H9 (cell line): ENCODE measurements at regions not wholly inside any gene's neighbourhood (a gene's known extent, or its start where the extent isn't known, plus 50 kb on each side); places are given as distances from the start of the nearest gene placed in this dataset.

ENCODE experiments used
- DNase-seq: peaks from one replicate; pipeline ENCODE4 v3.0.0-alpha.2; 2017
- H2AFZ ChIP-seq: one replicate; pipeline ENCODE4 v1.6.1; 2013; ENCODE audit warnings: mild to moderate bottlenecking, low read length, control low read depth, moderate library complexity
- H2AK5ac ChIP-seq: 2 replicates; pipeline ENCODE4 v1.6.1; 2013; ENCODE audit warnings: low read length, control low read depth, mixed read lengths; ENCODE audit not compliant: insufficient read length
- H2BK120ac ChIP-seq: one replicate; pipeline ENCODE4 v1.6.1; 2013; ENCODE audit warnings: low read depth, mild to moderate bottlenecking, low read length, control low read depth, inconsistent platforms; ENCODE audit not compliant: poor library complexity, severe bottlenecking
- H2BK12ac ChIP-seq: 2 replicates; pipeline ENCODE4 v1.6.1; 2013; ENCODE audit warnings: low read length, control low read depth, mixed read lengths, low read depth; ENCODE audit not compliant: insufficient read length
- H2BK15ac ChIP-seq: 2 replicates; pipeline ENCODE4 v1.6.1; 2013; ENCODE audit warnings: low read depth, low read length, control low read depth
- H2BK20ac ChIP-seq: one replicate; pipeline ENCODE4 v1.6.1; 2013; ENCODE audit warnings: low read depth, mild to moderate bottlenecking, low read length, control low read depth, inconsistent platforms; ENCODE audit not compliant: poor library complexity, severe bottlenecking
- H2BK5ac ChIP-seq: 2 replicates; pipeline ENCODE4 v1.6.1; 2013; ENCODE audit warnings: low read length, control low read depth, mixed read lengths; ENCODE audit not compliant: insufficient read length
- H3K14ac ChIP-seq: 2 replicates; pipeline ENCODE4 v1.6.1; 2013; ENCODE audit warnings: low read length, control low read depth; ENCODE audit not compliant: insufficient read depth
- H3K18ac ChIP-seq: 2 replicates; pipeline ENCODE4 v1.6.1; 2013; ENCODE audit warnings: low read depth, mild to moderate bottlenecking, mixed read lengths, low read length, control low read depth; ENCODE audit not compliant: insufficient read length
- H3K23ac ChIP-seq: 2 replicates; pipeline ENCODE4 v1.6.1; 2013; ENCODE audit warnings: low read length, control low read depth, mixed read lengths, low read depth; ENCODE audit not compliant: insufficient read length
- H3K23me2 ChIP-seq: 2 replicates; pipeline ENCODE4 v1.6.1; 2013; ENCODE audit warnings: low read depth, mild to moderate bottlenecking, mixed read lengths, low read length, control low read depth; ENCODE audit not compliant: insufficient read length, poor library complexity, severe bottlenecking
- H3K27ac ChIP-seq: 2 replicates; pipeline ENCODE4 v1.5.1; 2013; ENCODE audit warnings: low read length, control low read depth, mixed read lengths, low read depth; ENCODE audit not compliant: insufficient read length
- H3K27me3 ChIP-seq: 2 replicates; pipeline ENCODE4 v1.6.1; 2013; ENCODE audit warnings: low read length, control low read depth, inconsistent platforms; ENCODE audit not compliant: insufficient read depth
- H3K4ac ChIP-seq: 2 replicates; pipeline ENCODE4 v1.6.1; 2013; ENCODE audit warnings: low read depth, mild to moderate bottlenecking, control low read depth, inconsistent platforms, low read length, moderate library complexity
- H3K4me1 ChIP-seq: 2 replicates; pipeline ENCODE4 v1.6.1; 2013; ENCODE audit warnings: low read length, control low read depth, inconsistent platforms; ENCODE audit not compliant: insufficient read depth
- H3K4me2 ChIP-seq: 2 replicates; pipeline ENCODE4 v1.6.1; 2013; ENCODE audit warnings: low read length, control low read depth, mixed read lengths; ENCODE audit not compliant: insufficient read length, insufficient read depth
- H3K56ac ChIP-seq: 2 replicates; pipeline ENCODE4 v1.6.1; 2013; ENCODE audit warnings: low read depth, mild to moderate bottlenecking, mixed read lengths, low read length, control low read depth; ENCODE audit not compliant: insufficient read length
- H3K79me1 ChIP-seq: 2 replicates; pipeline ENCODE4 v1.6.1; 2013; ENCODE audit warnings: low read depth, mild to moderate bottlenecking, moderate library complexity, low read length, control low read depth, inconsistent platforms; ENCODE audit not compliant: insufficient read depth, poor library complexity, severe bottlenecking
- H3K79me2 ChIP-seq: 2 replicates; pipeline ENCODE4 v1.6.1; 2013; ENCODE audit warnings: low read length, control low read depth, inconsistent platforms; ENCODE audit not compliant: insufficient read depth
- H3K9ac ChIP-seq: 2 replicates; pipeline ENCODE4 v1.6.1; 2013; ENCODE audit warnings: low read length, control low read depth, mixed read lengths; ENCODE audit not compliant: insufficient read length; ENCODE audit errors: extremely low read depth
- H3K9me3 ChIP-seq: one replicate; pipeline ENCODE4 v1.6.1; 2013; ENCODE audit warnings: low read depth, low read length, inconsistent platforms; ENCODE audit not compliant: control insufficient read depth
- H3T11ph ChIP-seq: one replicate; pipeline ENCODE4 v1.6.1; 2013; ENCODE audit warnings: mild to moderate bottlenecking, low read length, control low read depth, inconsistent platforms
- H4K20me1 ChIP-seq: one replicate; pipeline ENCODE4 v1.6.1; 2013; ENCODE audit not compliant: control insufficient read depth, insufficient read length, insufficient read depth
- H4K5ac ChIP-seq: 2 replicates; pipeline ENCODE4 v1.6.1; 2013; ENCODE audit warnings: low read depth, mild to moderate bottlenecking, mixed read lengths, low read length, control low read depth; ENCODE audit not compliant: insufficient read length
- H4K8ac ChIP-seq: replicated peaks from 2 replicates; pipeline ENCODE4 v1.6.1; 2013; ENCODE audit warnings: low read length, control low read depth, mixed read lengths, low read depth; ENCODE audit not compliant: insufficient read length
- H4K91ac ChIP-seq: 2 replicates; pipeline ENCODE4 v1.6.1; 2013; ENCODE audit warnings: low read depth, mild to moderate bottlenecking, moderate library complexity, mixed read lengths, low read length, control low read depth; ENCODE audit not compliant: insufficient read length
- H3K27ac Mint-ChIP-seq, 3 experiments: 2 replicates in 2 of 3; 3 replicates in 1 of 3; pipeline ENCODE4 v1.8.0; 2020 to 2021; ENCODE audit warnings: mixed read lengths in 3 of 3, mild to moderate bottlenecking in 1 of 3, moderate library complexity in 1 of 3
- H3K27me3 Mint-ChIP-seq: 2 replicates; pipeline ENCODE4 v1.8.0; 2021; ENCODE audit warnings: low read depth, mild to moderate bottlenecking, moderate library complexity, mixed read lengths
- H3K36me3 Mint-ChIP-seq, 3 experiments: 2 replicates in 2 of 3; 3 replicates in 1 of 3; pipeline ENCODE4 v1.8.0; 2020 to 2021; ENCODE audit warnings: low read depth in 3 of 3, mixed read lengths in 3 of 3; ENCODE audit not compliant: insufficient read depth in 1 of 3
- H3K4me1 Mint-ChIP-seq, 2 experiments: 2 replicates each; pipeline ENCODE4 v1.8.0; 2020; ENCODE audit warnings: mixed read lengths in 2 of 2
- H3K4me3 Mint-ChIP-seq, 2 experiments: 2 replicates in 1 of 2; 3 replicates in 1 of 2; pipeline ENCODE4 v1.8.0; 2020 to 2021; ENCODE audit warnings: mild to moderate bottlenecking in 2 of 2, mixed read lengths in 2 of 2, moderate library complexity in 1 of 2
- H3K9me3 Mint-ChIP-seq, 2 experiments: 2 replicates in 1 of 2; 3 replicates in 1 of 2; pipeline ENCODE4 v1.8.0; 2020; ENCODE audit warnings: mild to moderate bottlenecking in 2 of 2, mixed read lengths in 2 of 2, moderate library complexity in 1 of 2
- CTCF ChIP-seq: fragments of 200-600 bp; sonication (generic); conservative IDR thresholded peaks from 3 replicates; pipeline ENCODE4 v1.8.0; 2021; ENCODE audit warnings: antibody characterized with exemption, mild to moderate bottlenecking
- WGBS: extraction: QIAGEN DNeasy Blood & Tissue Kit; methylation state at CpG from one replicate; pipeline ENCODE4 v1.1.7; 2013; ENCODE audit warnings: missing lambda C conversion rate, low lambda C conversion rate, mixed read lengths; ENCODE audit not compliant: insufficient read length; ENCODE audit errors: extremely low coverage; 5-methylcytosine and 5-hydroxymethylcytosine counted together

- no CpG with 5 or more reads among the region's 1 CpG for WGBS
- Histone ChIP-seq H3K4ac (no peak overlapping the region), H4K20me1 (no peaks in the 10 kb centered on the region)
Observed at GRCh38 chr3:94402126-94402525, 339.3 kb downstream of the NSUN3 start.

More at GRCh38 chr3:94402126-94402525, 339.3 kb downstream of the NSUN3 start:
- H3K4me3 Mint-ChIP-seq, result no peak overlapping the region
- no peak overlapping the region for H2BK20ac ChIP-seq
- H3K23ac ChIP-seq, result no peak overlapping the region
- no peaks in the 10 kb centered on the region; a peak in 1 of 5 replicates for H3K9me3 Mint-ChIP-seq
- no peak overlapping the region for H4K8ac ChIP-seq
- H3K18ac ChIP-seq, result no peak overlapping the region
- H3K23me2 ChIP-seq, result no peaks in the 10 kb centered on the region
- H3K79me2 ChIP-seq, result no peaks in the 10 kb centered on the region
- H4K91ac ChIP-seq, result no peak overlapping the region
- TF ChIP-seq CTCF, result no peak
- no peak overlapping the region for H3K9ac ChIP-seq
- H3T11ph ChIP-seq, result no peak overlapping the region
- no peak overlapping the region for H3K4me2 ChIP-seq
- H3K14ac ChIP-seq, result no peak overlapping the region
- no peaks in the 10 kb centered on the region for H3K79me1 ChIP-seq
- no peak overlapping the region for H4K5ac ChIP-seq
- H2AFZ ChIP-seq, result no peak overlapping the region
- no peak overlapping the region for H2BK15ac ChIP-seq
- H3K4me1 ChIP-seq, result no peaks in the 10 kb centered on the region
- H2AK5ac ChIP-seq, result no peak overlapping the region
- H3K9me3 ChIP-seq, result no peaks in the 10 kb centered on the region
- no peaks in the 10 kb centered on the region for H3K27me3 ChIP-seq
- no peak overlapping the region for H2BK12ac ChIP-seq
- no peak overlapping the region for H3K27ac ChIP-seq
- DNase-seq, result no peak
- no peaks in the 10 kb centered on the region for H3K27me3 Mint-ChIP-seq
- no peak overlapping the region for H2BK120ac ChIP-seq
- no peaks in the 10 kb centered on the region for H3K36me3 Mint-ChIP-seq
- no peak overlapping the region for H3K56ac ChIP-seq
- no peak overlapping the region for H2BK5ac ChIP-seq
- peaks cover 0 to 7% of the 10 kb centered on the region in 2 experiments; a peak in 1 of 4 replicates for H3K4me1 Mint-ChIP-seq
- no peak overlapping the region for H3K27ac Mint-ChIP-seq
